SJSA1 (cell line): ENCODE measurements at regions not wholly inside any gene's neighbourhood (a gene's known extent, or its start where the extent isn't known, plus 50 kb on each side); places are given as distances from the start of the nearest gene placed in this dataset.

ENCODE experiments used
- DNase-seq, 2 experiments: peaks; one replicate each; pipeline ENCODE4 v3.0.0-alpha.2; 2015 to 2020; ENCODE audit warnings: low spot score in 2 of 2, low read depth in 1 of 2
- H3K27ac ChIP-seq: fragments of 250-450 bp; sonication (Bioruptor Pico); 2 replicates; pipeline ENCODE4 v1.5.1; 2020; ENCODE audit warnings: mild to moderate bottlenecking, moderate library complexity
- H3K27me3 ChIP-seq: fragments of 250-450 bp; sonication (Bioruptor Pico); replicated peaks from 2 replicates; pipeline ENCODE4 v1.5.1; 2020; ENCODE audit warnings: mild to moderate bottlenecking, moderate library complexity
- H3K36me3 ChIP-seq: fragments of 250-450 bp; sonication (Bioruptor Pico); 2 replicates; pipeline ENCODE4 v1.5.1; 2020; ENCODE audit warnings: mild to moderate bottlenecking
- H3K4me1 ChIP-seq: fragments of 250-450 bp; sonication (Bioruptor Pico); replicated peaks from 2 replicates; pipeline ENCODE4 v1.6.1; 2021; ENCODE audit warnings: mild to moderate bottlenecking
- H3K4me3 ChIP-seq: fragments of 250-450 bp; sonication (Bioruptor Pico); 2 replicates; pipeline ENCODE4 v1.5.1; 2020; ENCODE audit warnings: mild to moderate bottlenecking
- H3K9me3 ChIP-seq: fragments of 250-450 bp; sonication (Bioruptor Pico); replicated peaks from 2 replicates; pipeline ENCODE4 v1.5.1; 2020; ENCODE audit warnings: mild to moderate bottlenecking

DNA sequence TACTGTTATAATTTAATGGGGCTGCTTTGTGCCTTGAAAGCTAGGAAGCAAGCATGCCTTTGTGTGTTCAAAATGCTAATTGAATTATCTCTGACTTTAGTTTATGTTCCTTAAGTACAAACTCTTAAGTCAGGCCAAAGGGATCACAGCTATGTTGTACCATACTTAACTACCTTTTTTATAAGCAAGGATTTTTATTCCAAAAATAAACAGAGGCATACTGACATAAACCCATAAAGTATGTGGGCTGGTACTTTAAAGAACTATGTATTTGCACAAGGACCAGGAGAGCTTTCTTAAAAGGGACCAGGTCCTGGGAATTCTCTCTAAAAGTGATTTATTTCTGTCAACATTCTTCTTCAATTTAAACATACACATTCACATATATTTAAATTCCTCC, 57.8 kb upstream of the HCCS start:
- H3K27me3 ChIP-seq, result no peaks in the 10 kb centered on the region
- peak in 1 of 2 experiments; percentile 48 for DNase-seq
- H3K27ac ChIP-seq, result peak overlapping the region; percentile 83
- H3K9me3 ChIP-seq, result no peaks in the 10 kb centered on the region
- no peaks in the 10 kb centered on the region for H3K36me3 ChIP-seq
- H3K4me1 ChIP-seq, result peaks cover 22% of the 10 kb centered on the region
- no peak overlapping the region for H3K4me3 ChIP-seq

DNA sequence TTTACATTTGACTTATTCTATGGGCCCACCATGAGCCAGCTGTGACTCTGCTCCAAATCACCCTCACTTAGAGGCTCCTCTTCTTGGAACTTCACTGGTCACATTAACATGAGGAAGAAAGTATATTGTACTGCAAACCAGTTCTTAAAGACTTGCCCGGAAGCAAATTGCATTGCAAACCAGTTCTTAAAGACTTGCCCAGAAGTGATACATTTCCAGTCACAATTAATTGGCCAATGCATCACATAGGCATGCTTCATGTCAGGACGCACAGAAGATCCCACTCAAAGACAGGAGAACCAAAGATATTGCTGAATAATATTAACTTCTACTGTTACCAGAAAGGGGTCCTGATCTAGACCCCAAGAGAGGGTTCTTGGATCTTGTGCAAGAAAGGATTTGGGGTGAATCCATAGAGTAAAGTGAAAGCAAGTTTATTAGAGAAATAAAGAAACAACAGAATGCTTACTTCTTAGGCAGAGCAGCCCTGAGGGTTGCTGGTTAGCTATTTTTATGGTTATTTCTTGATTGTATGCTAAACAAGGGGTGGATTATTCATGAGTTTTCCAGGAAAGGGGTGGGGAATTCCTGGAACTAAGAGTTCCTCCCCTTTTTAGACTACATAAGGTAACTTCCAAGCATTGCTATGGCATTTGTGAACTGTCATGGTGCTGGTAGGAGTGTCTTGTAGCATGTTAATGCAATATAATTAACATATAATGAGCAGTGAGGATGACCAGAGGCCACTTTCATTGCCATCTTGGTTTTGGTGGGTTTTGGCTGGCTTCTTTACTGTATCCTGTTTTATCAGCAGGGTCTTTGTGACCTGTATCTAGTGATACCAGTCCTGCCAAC, 54.6 kb upstream of the HCCS start:
- H3K27me3 ChIP-seq, result no peaks in the 10 kb centered on the region
- H3K36me3 ChIP-seq, result no peaks in the 10 kb centered on the region
- H3K4me3 ChIP-seq, result no peak overlapping the region
- H3K27ac ChIP-seq, result no peak overlapping the region
- H3K9me3 ChIP-seq, result no peaks in the 10 kb centered on the region
- no peak for DNase-seq
- peaks cover 29% of the 10 kb centered on the region for H3K4me1 ChIP-seq

DNA sequence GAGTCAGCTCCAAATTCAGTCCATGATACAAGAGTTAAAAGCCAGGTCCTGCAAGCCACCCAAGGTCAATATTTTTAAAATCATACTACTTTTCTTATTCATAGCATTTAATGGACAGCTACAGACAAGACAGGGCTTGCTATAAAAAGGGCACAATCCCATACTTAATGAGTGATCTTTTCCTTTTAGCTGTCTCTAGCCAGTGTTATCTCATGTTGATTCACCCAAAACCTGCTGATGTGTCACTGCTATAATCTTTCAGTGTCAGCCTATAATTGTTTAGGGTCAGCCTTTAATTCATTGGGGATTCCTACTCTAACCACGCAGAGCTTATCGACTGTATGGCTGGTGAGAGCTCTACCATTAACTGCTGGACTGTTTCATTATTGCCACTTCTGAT, 51.2 kb upstream of the HCCS start:
- Histone ChIP-seq H3K36me3 (no peaks in the 10 kb centered on the region), H3K27ac (no peak overlapping the region), H3K4me1 (peaks cover 20% of the 10 kb centered on the region), H3K27me3 (no peaks in the 10 kb centered on the region), H3K9me3 (no peaks in the 10 kb centered on the region), H3K4me3 (no peak overlapping the region)
- no peak for DNase-seq
